Neutrophil (primary cell): ENCODE measurements at regions not wholly inside any gene's neighbourhood (a gene's known extent, or its start where the extent isn't known, plus 50 kb on each side); places are given as distances from the start of the nearest gene placed in this dataset.

Experiments used
- H3K27ac ChIP-seq: fragments of 200-600 bp; sonication (generic); 2 replicates; pipeline ENCODE4 v1.5.1; 2016; ENCODE audit warnings: mild to moderate bottlenecking, moderate library complexity
- H3K27me3 ChIP-seq: fragments of 200-600 bp; sonication (generic); 2 replicates; pipeline ENCODE4 v1.6.0; 2016; ENCODE audit warnings: mild to moderate bottlenecking
- H3K36me3 ChIP-seq: fragments of 200-600 bp; sonication (generic); 2 replicates; pipeline ENCODE4 v1.5.1; 2017
- H3K4me1 ChIP-seq, 2 experiments: fragments of 200-600 bp in 1 of 2; sonication (generic) in 1 of 2; 1 replicate in 1 of 2; 2 replicates in 1 of 2; pipeline versions ENCODE4 v1.5.1 to v1.6.1; 2013 to 2016; ENCODE audit warnings: low read depth in 1 of 2, low read length in 1 of 2, mild to moderate bottlenecking in 1 of 2, moderate library complexity in 1 of 2; ENCODE audit not compliant: control insufficient read depth in 1 of 2, insufficient read depth in 1 of 2
- H3K4me3 ChIP-seq, 2 experiments: fragments of 200-600 bp in 1 of 2; sonication (generic) in 1 of 2; 1 replicate in 1 of 2; 2 replicates in 1 of 2; pipeline ENCODE4 v1.5.1; 2013 to 2016; ENCODE audit warnings: low read depth in 1 of 2, low read length in 1 of 2, mild to moderate bottlenecking in 1 of 2, moderate library complexity in 1 of 2
- H3K9me3 ChIP-seq: fragments of 200-600 bp; sonication (generic); 2 replicates; pipeline ENCODE4 v1.5.1; 2016
- CTCF ChIP-seq: fragments of 200-600 bp; sonication (generic); IDR thresholded peaks from 2 replicates; pipeline ENCODE4 v1.5.1; 2016; ENCODE audit warnings: antibody characterized with exemption

GRCh38 chr7:10221084-10221483, 752.6 kb upstream of the PHF14 start:
- no peak for TF ChIP-seq CTCF
- H3K4me3 ChIP-seq: no peak overlapping the region
- no peaks in the 10 kb centered on the region for H3K4me1 ChIP-seq
- H3K27ac ChIP-seq: no peak overlapping the region
- H3K36me3 ChIP-seq: no peaks in the 10 kb centered on the region
- H3K27me3 ChIP-seq: no peaks in the 10 kb centered on the region
- no peaks in the 10 kb centered on the region for H3K9me3 ChIP-seq

DNA sequence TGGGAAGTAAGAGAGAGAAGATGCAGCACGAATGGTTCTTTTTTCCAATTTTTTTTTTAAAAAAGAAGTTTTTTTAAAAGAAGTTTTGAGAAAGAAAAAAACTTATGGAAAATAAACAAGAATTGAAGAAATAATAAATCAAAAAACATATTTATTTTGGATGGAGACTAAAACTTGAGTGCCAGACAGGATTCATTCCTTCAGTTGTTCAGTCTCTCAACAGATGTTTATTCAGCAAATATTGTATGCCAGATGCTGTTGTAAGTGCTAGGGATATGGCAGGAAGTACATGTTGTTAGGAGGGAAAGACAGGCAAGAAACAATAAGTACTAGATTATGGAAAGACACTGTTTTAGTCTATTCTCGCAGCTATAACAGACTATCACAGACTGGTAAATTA, 750.7 kb upstream of the PHF14 start:
- no peak for TF ChIP-seq CTCF
- Histone ChIP-seq H3K27me3 (no peaks in the 10 kb centered on the region), H3K9me3 (no peaks in the 10 kb centered on the region), H3K4me3 (no peak overlapping the region), H3K27ac (no peak overlapping the region), H3K4me1 (no peaks in the 10 kb centered on the region), H3K36me3 (no peaks in the 10 kb centered on the region)

- no peak overlapping the region for H3K27ac ChIP-seq
- no peak for TF ChIP-seq CTCF
- H3K4me3 ChIP-seq: no peak overlapping the region
- no peaks in the 10 kb centered on the region for H3K27me3 ChIP-seq
- no peaks in the 10 kb centered on the region for H3K4me1 ChIP-seq
- H3K9me3 ChIP-seq: no peaks in the 10 kb centered on the region
- H3K36me3 ChIP-seq: no peaks in the 10 kb centered on the region
These were observed 748.4 kb upstream of the PHF14 start for GRCh38 chr7:10225275-10225674.

DNA sequence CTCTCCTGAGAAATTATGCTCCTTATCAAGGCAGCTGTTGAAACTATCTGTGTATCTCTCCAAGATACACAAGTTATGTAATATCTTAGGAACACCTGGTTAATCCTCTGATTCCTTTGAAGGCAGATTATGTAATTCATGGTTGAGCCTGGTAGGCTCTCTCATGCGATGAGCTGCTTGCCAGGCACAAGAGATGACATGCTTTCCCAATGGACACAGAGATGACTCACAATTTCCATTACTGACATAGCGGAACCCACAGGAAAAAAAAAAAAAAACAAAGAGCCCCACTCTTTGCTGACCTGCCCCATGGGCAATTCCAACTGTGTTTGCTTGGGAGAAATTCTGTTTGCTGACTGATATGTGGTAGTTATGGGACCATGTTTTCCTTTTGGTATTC, 736.4 kb upstream of the PHF14 start:
- Histone ChIP-seq H3K36me3 (no peaks in the 10 kb centered on the region), H3K4me3 (no peak overlapping the region), H3K9me3 (no peaks in the 10 kb centered on the region), H3K27ac (no peak overlapping the region), H3K4me1 (no peaks in the 10 kb centered on the region), H3K27me3 (no peaks in the 10 kb centered on the region)
- TF ChIP-seq CTCF: no peak

DNA sequence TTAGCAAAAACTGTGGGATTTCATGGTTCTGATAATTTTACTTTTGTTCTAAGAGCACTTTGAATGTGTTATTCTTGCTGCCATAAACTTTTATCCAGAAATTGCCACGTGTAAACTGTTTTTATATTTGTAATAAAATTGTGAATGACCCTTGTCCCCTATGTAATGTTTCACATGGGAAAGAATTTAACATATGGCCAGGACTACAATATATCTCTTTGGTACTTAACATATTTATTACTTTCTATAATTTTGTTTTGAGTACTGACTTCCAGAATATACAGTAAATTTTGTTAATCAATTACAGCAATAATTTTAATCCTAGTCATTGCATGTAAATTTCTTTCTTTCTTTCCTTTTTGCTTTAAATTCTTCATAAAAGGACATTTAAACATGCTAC, 735.0 kb upstream of the PHF14 start:
- no peaks in the 10 kb centered on the region for H3K9me3 ChIP-seq
- TF ChIP-seq CTCF: no peak
- no peak overlapping the region for H3K4me3 ChIP-seq
- H3K36me3 ChIP-seq: no peaks in the 10 kb centered on the region
- no peaks in the 10 kb centered on the region for H3K27me3 ChIP-seq
- no peaks in the 10 kb centered on the region for H3K4me1 ChIP-seq
- no peak overlapping the region for H3K27ac ChIP-seq

- Histone ChIP-seq H3K27ac (no peak overlapping the region), H3K27me3 (no peaks in the 10 kb centered on the region), H3K9me3 (no peaks in the 10 kb centered on the region), H3K4me3 (no peak overlapping the region), H3K4me1 (no peaks in the 10 kb centered on the region), H3K36me3 (no peaks in the 10 kb centered on the region)
- no peak for TF ChIP-seq CTCF
These were observed 733.9 kb upstream of the PHF14 start for GRCh38 chr7:10239695-10240345.
